Spinal cord (tissue), 9 donors: ENCODE measurements at regions not wholly inside any gene's neighbourhood (a gene's known extent, or its start where the extent isn't known, plus 50 kb on each side); places are given as distances from the start of the nearest gene placed in this dataset.
A peak's percentile ranks its signal among the peaks of the same experiment; 100 is the strongest.

Source experiments
- DNase-seq, 6 donors: peaks; one replicate each; pipeline versions ENCODE4 v3.0.0 to v3.0.0-alpha.2; 2013 to 2015; ENCODE audit warnings: low spot score in 6 of 6, low read depth in 4 of 6
- H3K27ac ChIP-seq: one replicate; pipeline ENCODE4 v1.5.1; 2013; ENCODE audit warnings: low read depth, low read length, control low read depth
- H3K27me3 ChIP-seq: one replicate; pipeline ENCODE4 v1.6.1; 2013; ENCODE audit warnings: low read length; ENCODE audit not compliant: control insufficient read depth, insufficient read depth
- H3K36me3 ChIP-seq: one replicate; pipeline ENCODE4 v1.6.1; 2013; ENCODE audit warnings: low read length; ENCODE audit not compliant: control insufficient read depth, insufficient read depth
- H3K4me1 ChIP-seq: one replicate; pipeline ENCODE4 v1.6.1; 2013; ENCODE audit warnings: low read length; ENCODE audit not compliant: control insufficient read depth, insufficient read depth
- H3K4me3 ChIP-seq: one replicate; pipeline ENCODE4 v1.5.1; 2013; ENCODE audit warnings: low read depth, low read length, control low read depth
- H3K9me3 ChIP-seq: one replicate; pipeline ENCODE4 v1.6.1; 2013; ENCODE audit warnings: low read length; ENCODE audit not compliant: control insufficient read depth, insufficient read depth
- WGBS: methylation state at CpG from one replicate; pipeline ENCODE4 v1.1.5; 2013; ENCODE audit warnings: missing lambda C conversion rate; ENCODE audit not compliant: insufficient coverage; 5-methylcytosine and 5-hydroxymethylcytosine counted together
- donor health status: healthy.

DNA sequence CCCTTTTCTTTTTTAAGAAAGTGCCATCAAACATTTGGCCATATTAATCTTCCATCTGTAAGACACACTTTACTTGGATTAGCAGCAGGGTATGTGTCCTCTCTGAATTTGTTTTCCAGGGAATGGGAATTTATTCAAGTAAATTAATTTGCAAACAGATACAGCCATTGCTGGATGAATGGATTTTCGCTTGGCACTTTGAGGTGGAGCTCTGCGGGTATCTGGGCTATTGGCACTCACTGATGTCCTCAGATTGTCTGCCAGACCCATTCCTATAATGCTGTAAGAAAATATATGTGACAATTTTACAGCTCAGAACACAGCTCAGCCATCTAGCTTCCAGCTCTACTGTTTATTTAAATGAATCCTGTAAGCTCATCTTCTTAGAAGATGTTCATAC lies 201.2 kb upstream of the CDH20 start:
- no CpG with 5 or more reads among the region's 2 CpGs for WGBS
- peak in 2 of 6 donors; percentile 57 to 66 for DNase-seq
- no peak overlapping the region for H3K4me3 ChIP-seq
- no peaks in the 10 kb centered on the region for H3K36me3 ChIP-seq
- no peak overlapping the region for H3K27ac ChIP-seq
- peaks cover 3% of the 10 kb centered on the region for H3K4me1 ChIP-seq
- H3K27me3 ChIP-seq: no peaks in the 10 kb centered on the region
- H3K9me3 ChIP-seq: no peaks in the 10 kb centered on the region

GRCh38 chr18:61133783-61134182 lies 199.4 kb upstream of the CDH20 start:
- no CpG with 5 or more reads among the region's 2 CpGs for WGBS

GRCh38 chr18:61136711-61137251 lies 196.4 kb upstream of the CDH20 start:
- H3K4me1 ChIP-seq: no peaks in the 10 kb centered on the region
- H3K4me3 ChIP-seq: no peak overlapping the region
- H3K27me3 ChIP-seq: no peaks in the 10 kb centered on the region
- H3K9me3 ChIP-seq: no peaks in the 10 kb centered on the region
- no peak overlapping the region for H3K27ac ChIP-seq
- peak in 1 of 6 donors; percentile 60 for DNase-seq
- no peaks in the 10 kb centered on the region for H3K36me3 ChIP-seq
- 100% methylated on average over 1 of the region's 2 CpGs for WGBS

More at GRCh38 chr18:61133783-61134182, 199.4 kb upstream of the CDH20 start:
- Histone ChIP-seq H3K36me3 (no peaks in the 10 kb centered on the region), H3K4me3 (no peak overlapping the region), H3K27ac (no peak overlapping the region), H3K27me3 (no peaks in the 10 kb centered on the region), H3K9me3 (no peaks in the 10 kb centered on the region), H3K4me1 (no peaks in the 10 kb centered on the region)
- no peak for DNase-seq

DNA sequence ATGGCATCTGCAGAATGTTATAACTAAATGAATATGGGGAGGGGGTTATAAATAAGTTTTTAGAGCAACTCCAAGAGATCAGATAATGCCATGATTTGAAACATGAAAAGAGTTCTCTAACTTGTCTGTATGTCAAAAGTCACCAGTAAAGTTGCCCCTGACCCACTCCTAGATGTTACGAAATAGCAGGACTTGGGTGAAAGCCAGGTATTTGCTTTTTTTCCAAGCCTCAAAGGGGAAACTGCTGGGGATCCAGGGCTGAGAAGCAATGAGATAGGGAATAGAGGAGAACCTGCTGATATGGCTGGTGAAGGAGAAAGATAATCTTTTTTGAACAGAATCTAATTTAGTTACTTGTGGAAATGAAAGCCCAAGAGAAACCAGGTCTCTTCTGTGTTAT lies 191.5 kb upstream of the CDH20 start:
- no peak for DNase-seq
- WGBS: 71% methylated on average over 1 of the region's 1 CpG
- Histone ChIP-seq H3K27ac (no peak overlapping the region), H3K4me3 (no peak overlapping the region), H3K9me3 (no peaks in the 10 kb centered on the region), H3K36me3 (no peaks in the 10 kb centered on the region), H3K27me3 (no peaks in the 10 kb centered on the region), H3K4me1 (no peaks in the 10 kb centered on the region)

- H3K4me3 ChIP-seq: no peak overlapping the region
- H3K27me3 ChIP-seq: no peaks in the 10 kb centered on the region
- H3K27ac ChIP-seq: no peak overlapping the region
- no peaks in the 10 kb centered on the region for H3K36me3 ChIP-seq
- H3K4me1 ChIP-seq: no peaks in the 10 kb centered on the region
- H3K9me3 ChIP-seq: no peaks in the 10 kb centered on the region
- no peak for DNase-seq
These were observed 184.9 kb upstream of the CDH20 start for GRCh38 chr18:61148322-61148721.

- H3K36me3 ChIP-seq: no peaks in the 10 kb centered on the region
- no peaks in the 10 kb centered on the region for H3K4me1 ChIP-seq
- no peaks in the 10 kb centered on the region for H3K27me3 ChIP-seq
- H3K9me3 ChIP-seq: no peaks in the 10 kb centered on the region
- no peak overlapping the region for H3K4me3 ChIP-seq
- H3K27ac ChIP-seq: no peak overlapping the region
- WGBS: 83% methylated on average over 1 of the region's 5 CpGs
- DNase-seq: no peak
These were observed 183.4 kb upstream of the CDH20 start for GRCh38 chr18:61149786-61150185.

DNA sequence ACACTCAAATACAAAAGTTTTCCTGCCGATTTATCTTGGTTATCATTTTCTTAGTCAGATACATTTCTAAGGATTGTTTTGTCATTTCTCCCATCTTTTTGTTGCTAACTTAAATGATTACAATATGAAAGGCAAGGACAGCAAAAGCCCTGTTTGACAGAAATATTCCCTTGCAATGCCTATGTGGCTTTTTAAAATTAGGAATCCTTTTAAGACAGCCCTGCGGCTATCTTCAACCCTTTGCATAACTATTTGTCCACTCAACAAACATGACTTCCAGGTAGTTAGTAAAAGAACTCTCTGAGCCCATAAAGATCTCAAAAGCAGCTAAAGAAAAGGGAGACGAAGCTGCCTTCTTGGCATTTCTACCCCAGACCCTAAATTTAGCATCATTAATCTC lies 179.7 kb upstream of the CDH20 start:
- no peak overlapping the region for H3K4me3 ChIP-seq
- no CpG with 5 or more reads among the region's 3 CpGs for WGBS
- no peaks in the 10 kb centered on the region for H3K9me3 ChIP-seq
- H3K4me1 ChIP-seq: no peaks in the 10 kb centered on the region
- no peaks in the 10 kb centered on the region for H3K36me3 ChIP-seq
- no peak overlapping the region for H3K27ac ChIP-seq
- no peak for DNase-seq
- H3K27me3 ChIP-seq: no peaks in the 10 kb centered on the region

DNA sequence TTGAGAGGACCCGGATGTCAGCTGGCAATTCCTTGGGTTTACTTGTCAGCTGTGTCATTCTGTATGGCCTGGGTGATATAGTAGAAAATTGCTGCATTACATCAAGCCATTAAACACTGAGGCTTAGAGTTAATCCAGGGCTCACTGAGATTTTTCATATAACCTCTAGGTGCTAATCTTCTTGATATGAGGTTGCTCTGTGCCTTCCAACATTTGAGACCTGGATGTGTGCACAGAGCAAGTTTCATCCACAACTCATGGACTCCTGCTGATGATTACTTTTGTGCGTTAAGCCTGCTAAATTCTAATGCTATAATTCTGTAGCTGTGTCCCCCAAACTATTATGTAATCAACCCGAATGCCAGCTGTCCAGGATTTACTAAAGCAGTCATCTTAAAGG lies 178.4 kb upstream of the CDH20 start:
- Histone ChIP-seq H3K4me1 (no peaks in the 10 kb centered on the region), H3K9me3 (no peaks in the 10 kb centered on the region), H3K27ac (no peak overlapping the region), H3K36me3 (no peaks in the 10 kb centered on the region), H3K27me3 (no peaks in the 10 kb centered on the region), H3K4me3 (no peak overlapping the region)
- 100% methylated on average over 1 of the region's 3 CpGs for WGBS
- DNase-seq: no peak

- no peak for DNase-seq
- Histone ChIP-seq H3K9me3 (no peaks in the 10 kb centered on the region), H3K27ac (no peak overlapping the region), H3K27me3 (no peaks in the 10 kb centered on the region), H3K4me3 (no peak overlapping the region), H3K4me1 (no peaks in the 10 kb centered on the region), H3K36me3 (no peaks in the 10 kb centered on the region)
- WGBS: no CpG with 5 or more reads among the region's 3 CpGs
These were observed 177.6 kb upstream of the CDH20 start for GRCh38 chr18:61155586-61155985.

DNA sequence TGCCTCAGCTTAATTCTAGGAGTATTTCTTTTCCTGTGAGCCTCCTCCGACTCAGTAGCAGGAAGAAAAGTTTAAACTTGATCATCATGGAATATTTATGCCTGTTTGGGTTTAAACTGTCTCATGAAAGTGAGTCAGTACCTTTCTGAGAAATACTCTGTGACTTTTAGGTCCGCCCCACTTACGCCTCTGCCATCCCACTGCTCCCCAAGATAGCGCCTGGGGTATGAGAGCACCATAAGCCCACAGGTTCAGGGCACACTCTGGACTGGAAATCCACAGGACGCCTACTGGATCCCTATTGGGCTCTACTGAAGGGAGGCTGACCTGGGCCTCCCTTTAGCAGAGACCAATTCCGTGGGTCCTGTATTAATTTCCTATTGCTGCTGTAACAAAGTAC lies 175.8 kb upstream of the CDH20 start:
- Histone ChIP-seq H3K4me1 (no peaks in the 10 kb centered on the region), H3K4me3 (no peak overlapping the region), H3K36me3 (no peaks in the 10 kb centered on the region), H3K27me3 (no peaks in the 10 kb centered on the region), H3K27ac (no peak overlapping the region), H3K9me3 (no peaks in the 10 kb centered on the region)
- no peak for DNase-seq
- WGBS: 95% methylated on average over 5 of the region's 6 CpGs
